Neural cell (in vitro differentiated cells): ENCODE measurements at regions not wholly inside any gene's neighbourhood (a gene's known extent, or its start where the extent isn't known, plus 50 kb on each side); places are given as distances from the start of the nearest gene placed in this dataset.

Experiments used
- CTCF ChIP-seq: fragments of 450-650 bp; IDR thresholded peaks from 2 replicates; pipeline ENCODE4 v1.5.1; 2014; ENCODE audit warnings: antibody characterized with exemption, mild to moderate bottlenecking, moderate library complexity; ENCODE audit not compliant: poor library complexity, severe bottlenecking
- EP300 ChIP-seq: fragments of 450-650 bp; conservative IDR thresholded peaks from 2 replicates; pipeline ENCODE4 v1.6.1; 2014; ENCODE audit warnings: antibody characterized with exemption, mild to moderate bottlenecking, moderate library complexity; ENCODE audit not compliant: poor library complexity, severe bottlenecking
- EZH2 ChIP-seq: fragments of 200-600, 300-800 bp; shearing (Covaris generic), sonication (generic); IDR thresholded peaks from 2 replicates; pipeline ENCODE4 v1.6.1; 2014; ENCODE audit warnings: antibody characterized with exemption, low read length, borderline replicate concordance, mild to moderate bottlenecking; ENCODE audit not compliant: insufficient read depth, poor library complexity, severe bottlenecking
- SMC3 ChIP-seq: fragments of 450-650 bp; conservative IDR thresholded peaks from 2 replicates; pipeline ENCODE4 v1.6.1; 2014; ENCODE audit warnings: antibody characterized with exemption, mild to moderate bottlenecking, moderate library complexity; ENCODE audit not compliant: poor library complexity
- TF ChIP-seq, protein P1 (sequence below): IDR thresholded peaks from 2 replicates; pipeline ENCODE4 v1.6.1; 2012; ENCODE audit warnings: borderline replicate concordance

GRCh38 chr5:96265487-96265886 is 167.6 kb downstream of the PCSK1 start:
- TF ChIP-seq CTCF (no peak), EP300 (no peak), EZH2 (no peak), SMC3 (no peak)
- TF ChIP-seq, protein P1, sequence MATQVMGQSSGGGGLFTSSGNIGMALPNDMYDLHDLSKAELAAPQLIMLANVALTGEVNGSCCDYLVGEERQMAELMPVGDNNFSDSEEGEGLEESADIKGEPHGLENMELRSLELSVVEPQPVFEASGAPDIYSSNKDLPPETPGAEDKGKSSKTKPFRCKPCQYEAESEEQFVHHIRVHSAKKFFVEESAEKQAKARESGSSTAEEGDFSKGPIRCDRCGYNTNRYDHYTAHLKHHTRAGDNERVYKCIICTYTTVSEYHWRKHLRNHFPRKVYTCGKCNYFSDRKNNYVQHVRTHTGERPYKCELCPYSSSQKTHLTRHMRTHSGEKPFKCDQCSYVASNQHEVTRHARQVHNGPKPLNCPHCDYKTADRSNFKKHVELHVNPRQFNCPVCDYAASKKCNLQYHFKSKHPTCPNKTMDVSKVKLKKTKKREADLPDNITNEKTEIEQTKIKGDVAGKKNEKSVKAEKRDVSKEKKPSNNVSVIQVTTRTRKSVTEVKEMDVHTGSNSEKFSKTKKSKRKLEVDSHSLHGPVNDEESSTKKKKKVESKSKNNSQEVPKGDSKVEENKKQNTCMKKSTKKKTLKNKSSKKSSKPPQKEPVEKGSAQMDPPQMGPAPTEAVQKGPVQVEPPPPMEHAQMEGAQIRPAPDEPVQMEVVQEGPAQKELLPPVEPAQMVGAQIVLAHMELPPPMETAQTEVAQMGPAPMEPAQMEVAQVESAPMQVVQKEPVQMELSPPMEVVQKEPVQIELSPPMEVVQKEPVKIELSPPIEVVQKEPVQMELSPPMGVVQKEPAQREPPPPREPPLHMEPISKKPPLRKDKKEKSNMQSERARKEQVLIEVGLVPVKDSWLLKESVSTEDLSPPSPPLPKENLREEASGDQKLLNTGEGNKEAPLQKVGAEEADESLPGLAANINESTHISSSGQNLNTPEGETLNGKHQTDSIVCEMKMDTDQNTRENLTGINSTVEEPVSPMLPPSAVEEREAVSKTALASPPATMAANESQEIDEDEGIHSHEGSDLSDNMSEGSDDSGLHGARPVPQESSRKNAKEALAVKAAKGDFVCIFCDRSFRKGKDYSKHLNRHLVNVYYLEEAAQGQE = no peak
